Astrocyte of the spinal cord (primary cell): ENCODE measurements at regions not wholly inside any gene's neighbourhood (a gene's known extent, or its start where the extent isn't known, plus 50 kb on each side); places are given as distances from the start of the nearest gene placed in this dataset.
A peak's percentile ranks its signal among the peaks of the same experiment; 100 is the strongest.

Experiments used
- DNase-seq: peaks from one replicate; pipeline ENCODE4 v3.0.0; 2011; ENCODE audit warnings: low read depth, low spot score
- H3K4me3 ChIP-seq: 2 replicates; pipeline ENCODE4 v1.5.1; 2011; ENCODE audit warnings: low read depth, mild to moderate bottlenecking, low read length, moderate library complexity
- in situ Hi-C: cut with HindIII; loops from 2 replicates; pipeline ENCODE4 v1.10.0; 2017; ENCODE audit warnings: low sequenced_read_pairs
- TF ChIP-seq, protein P1 (sequence below): IDR thresholded peaks from 2 replicates; pipeline ENCODE4 v1.5.1; 2012; ENCODE audit warnings: low read depth, mild to moderate bottlenecking, low read length, inconsistent platforms

GRCh38 chr13:111021270-111021669 lies 93.8 kb upstream of the ARHGEF7 start:
- DNase-seq: peak; percentile 19
- TF ChIP-seq, protein P1, sequence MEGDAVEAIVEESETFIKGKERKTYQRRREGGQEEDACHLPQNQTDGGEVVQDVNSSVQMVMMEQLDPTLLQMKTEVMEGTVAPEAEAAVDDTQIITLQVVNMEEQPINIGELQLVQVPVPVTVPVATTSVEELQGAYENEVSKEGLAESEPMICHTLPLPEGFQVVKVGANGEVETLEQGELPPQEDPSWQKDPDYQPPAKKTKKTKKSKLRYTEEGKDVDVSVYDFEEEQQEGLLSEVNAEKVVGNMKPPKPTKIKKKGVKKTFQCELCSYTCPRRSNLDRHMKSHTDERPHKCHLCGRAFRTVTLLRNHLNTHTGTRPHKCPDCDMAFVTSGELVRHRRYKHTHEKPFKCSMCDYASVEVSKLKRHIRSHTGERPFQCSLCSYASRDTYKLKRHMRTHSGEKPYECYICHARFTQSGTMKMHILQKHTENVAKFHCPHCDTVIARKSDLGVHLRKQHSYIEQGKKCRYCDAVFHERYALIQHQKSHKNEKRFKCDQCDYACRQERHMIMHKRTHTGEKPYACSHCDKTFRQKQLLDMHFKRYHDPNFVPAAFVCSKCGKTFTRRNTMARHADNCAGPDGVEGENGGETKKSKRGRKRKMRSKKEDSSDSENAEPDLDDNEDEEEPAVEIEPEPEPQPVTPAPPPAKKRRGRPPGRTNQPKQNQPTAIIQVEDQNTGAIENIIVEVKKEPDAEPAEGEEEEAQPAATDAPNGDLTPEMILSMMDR: no peak
- in situ Hi-C loops: no loop called here
- H3K4me3 ChIP-seq: no peak overlapping the region

GRCh38 chr13:111020546-111020945 lies 94.6 kb upstream of the ARHGEF7 start:
- TF ChIP-seq, protein P1: no peak
- DNase-seq: no peak
- in situ Hi-C loops: no loop called here

GRCh38 chr13:111020021-111020420 lies 95.1 kb upstream of the ARHGEF7 start:
- in situ Hi-C loops: no loop called here
- no peak for DNase-seq

More at GRCh38 chr13:111020546-111020945, 94.6 kb upstream of the ARHGEF7 start:
- no peak overlapping the region for H3K4me3 ChIP-seq

GRCh38 chr13:111017755-111018459 lies 97.2 kb upstream of the ARHGEF7 start:
- in situ Hi-C loops: no loop called here
- DNase-seq: no peak
- H3K4me3 ChIP-seq: no peak overlapping the region

More at GRCh38 chr13:111020021-111020420, 95.1 kb upstream of the ARHGEF7 start:
- TF ChIP-seq, protein P1: no peak
- no peak overlapping the region for H3K4me3 ChIP-seq

DNA sequence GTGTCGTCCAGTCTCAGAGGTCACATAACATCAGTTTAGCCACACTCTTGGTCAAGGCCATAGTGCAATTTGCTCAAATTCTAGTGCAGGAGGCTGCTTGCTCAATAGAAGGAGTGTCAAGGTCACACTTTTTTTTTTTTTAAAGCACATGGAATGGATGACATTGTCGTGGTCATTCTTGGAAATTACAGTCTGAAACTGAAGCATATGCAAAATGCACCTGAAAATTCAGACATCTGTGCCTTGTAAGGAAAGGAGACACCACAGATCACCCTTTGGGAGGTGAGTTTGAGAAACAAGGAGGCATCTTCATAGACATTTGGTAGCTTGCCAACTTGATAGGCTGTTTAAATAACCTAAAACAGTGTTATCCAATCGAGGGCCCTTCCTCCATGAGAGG lies 98.3 kb upstream of the ANKRD10 start:
- TF ChIP-seq, protein P1: no peak
- in situ Hi-C loops: no loop called here
- H3K4me3 ChIP-seq: no peak overlapping the region
- no peak for DNase-seq

More at GRCh38 chr13:111017755-111018459, 97.2 kb upstream of the ARHGEF7 start:
- TF ChIP-seq, protein P1: no peak

DNA sequence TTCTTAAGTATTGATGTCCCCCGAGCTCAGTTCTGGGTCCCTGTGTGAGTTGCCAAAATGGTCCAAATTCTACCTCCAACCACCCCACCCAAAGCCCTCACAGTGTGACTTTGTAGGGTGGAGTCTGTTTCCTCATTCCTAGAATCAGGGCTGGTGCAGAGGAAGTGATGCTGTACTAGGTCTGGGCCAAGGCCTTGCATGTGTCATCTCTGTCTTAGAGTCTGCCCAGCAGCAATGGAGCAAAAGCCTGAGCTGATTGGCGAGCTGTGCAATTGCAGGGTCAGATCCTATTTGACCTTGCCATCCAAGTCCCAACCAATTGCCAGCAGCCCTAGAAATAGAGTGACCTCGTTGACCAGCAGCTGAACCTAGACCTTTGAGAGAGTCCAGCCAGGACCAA lies 97.0 kb upstream of the ANKRD10 start:
- TF ChIP-seq, protein P1: no peak
- no peak for DNase-seq
- in situ Hi-C loops: no loop called here
- H3K4me3 ChIP-seq: no peak overlapping the region
